IMR-90 (cell line): ENCODE measurements at regions not wholly inside any gene's neighbourhood (a gene's known extent, or its start where the extent isn't known, plus 50 kb on each side); places are given as distances from the start of the nearest gene placed in this dataset.

Experiments
- ATAC-seq: fragments of 200-7000 bp; cut with Tn5 transposase; 2 replicates; pipeline ENCODE4 v1.9.1; 2020; ENCODE audit warnings: low read depth, mild to moderate bottlenecking, moderate library complexity
- BruUV-seq: library from RNA; stranded (reverse); fragments of 400-500 nt; replicated peaks from 2 replicates; lab custom pipeline; 2021; lab: Mats Ljungman, UMichigan
- CTCF ChIA-PET: fragments of 300-600 bp; formaldehyde crosslinking; extraction: SDS; loops from one replicate; lab custom pipeline; 2021; ENCODE audit warnings: antibody characterized with exemption; lab: Yijun Ruan, JAX
- POLR2A ChIA-PET: fragments of 300-600 bp; sonication (Branson Sonifier 250); formaldehyde crosslinking; loops from one replicate; lab custom pipeline; 2022; ENCODE audit warnings: antibody characterized with exemption; ENCODE audit not compliant: unreplicated experiment; lab: Charles Lee
- DNase-seq: peaks from one replicate; pipeline ENCODE4 v3.0.0; 2013
- H2AFZ ChIP-seq: replicated peaks from 2 replicates; pipeline ENCODE3; 2013; ENCODE audit warnings: low read length, mild to moderate bottlenecking; ENCODE audit not compliant: poor library complexity
- H2AK5ac ChIP-seq: 2 replicates; pipeline ENCODE4 v1.6.1; 2013; ENCODE audit warnings: low read depth, low read length, inconsistent platforms
- H2AK9ac ChIP-seq: replicated peaks from 2 replicates; pipeline ENCODE3; 2013; ENCODE audit warnings: mild to moderate bottlenecking, low read depth, low read length, moderate library complexity; ENCODE audit not compliant: poor library complexity
- H2BK120ac ChIP-seq: 2 replicates; pipeline ENCODE4 v1.6.1; 2013; ENCODE audit warnings: low read depth, low read length, inconsistent platforms
- H2BK15ac ChIP-seq: 3 replicates; pipeline ENCODE4 v1.6.1; 2013; ENCODE audit warnings: low read depth, low read length, inconsistent platforms
- H2BK20ac ChIP-seq: 2 replicates; pipeline ENCODE4 v1.6.1; 2013; ENCODE audit warnings: low read depth, mild to moderate bottlenecking, inconsistent platforms, low read length, moderate library complexity
- H2BK5ac ChIP-seq: 2 replicates; pipeline ENCODE4 v1.6.1; 2013; ENCODE audit warnings: mild to moderate bottlenecking, low read depth, low read length, inconsistent platforms; ENCODE audit not compliant: poor library complexity, severe bottlenecking
- H3K14ac ChIP-seq: replicated peaks from 2 replicates; pipeline ENCODE4 v1.6.1; 2013; ENCODE audit warnings: low read depth, low read length, inconsistent platforms
- H3K18ac ChIP-seq: 2 replicates; pipeline ENCODE4 v1.6.1; 2013; ENCODE audit warnings: low read depth, low read length, control low read depth
- H3K23ac ChIP-seq: 2 replicates; pipeline ENCODE4 v1.6.1; 2013; ENCODE audit warnings: low read depth, low read length, inconsistent platforms
- H3K27ac ChIP-seq: 2 replicates; pipeline ENCODE4 v1.5.1; 2013; ENCODE audit warnings: mild to moderate bottlenecking, control low read depth, low read length; ENCODE audit not compliant: insufficient read depth
- H3K27me3 ChIP-seq: 2 replicates; pipeline ENCODE4 v1.6.1; 2013; ENCODE audit warnings: low read length; ENCODE audit not compliant: control insufficient read depth, insufficient read depth
- H3K36me3 ChIP-seq: 2 replicates; pipeline ENCODE4 v1.6.1; 2013; ENCODE audit warnings: low read length, mixed read lengths; ENCODE audit not compliant: control insufficient read depth, insufficient read depth
- H3K4ac ChIP-seq: 2 replicates; pipeline ENCODE4 v1.6.1; 2013; ENCODE audit warnings: low read depth, low read length, inconsistent platforms
- H3K4me1 ChIP-seq: 2 replicates; pipeline ENCODE4 v1.6.1; 2013; ENCODE audit warnings: low read length, mixed read lengths; ENCODE audit not compliant: control insufficient read depth, insufficient read depth
- H3K4me2 ChIP-seq: 2 replicates; pipeline ENCODE4 v1.6.1; 2013; ENCODE audit warnings: low read depth, mild to moderate bottlenecking, control low read depth, low read length, moderate library complexity
- H3K4me3 ChIP-seq: 2 replicates; pipeline ENCODE4 v1.5.1; 2013; ENCODE audit warnings: low read depth, mild to moderate bottlenecking, control low read depth, low read length, moderate library complexity; ENCODE audit not compliant: insufficient read depth
- H3K56ac ChIP-seq: 2 replicates; pipeline ENCODE4 v1.6.1; 2013; ENCODE audit warnings: low read length, inconsistent platforms; ENCODE audit not compliant: insufficient read depth; ENCODE audit errors: extremely low read depth
- H3K79me1 ChIP-seq, 2 experiments: 2 replicates each; pipeline ENCODE4 v1.6.1; 2013; ENCODE audit warnings: low read length in 2 of 2, inconsistent platforms in 1 of 2, low read depth in 1 of 2
- H3K9ac ChIP-seq: 2 replicates; pipeline ENCODE4 v1.6.1; 2013; ENCODE audit warnings: low read depth, low read length, control low read depth
- H3K9me1 ChIP-seq: 2 replicates; pipeline ENCODE4 v1.6.1; 2013; ENCODE audit warnings: low read length, inconsistent platforms; ENCODE audit not compliant: insufficient read depth
- H3K9me3 ChIP-seq: 2 replicates; pipeline ENCODE4 v1.6.1; 2013; ENCODE audit warnings: low read length; ENCODE audit not compliant: control insufficient read depth, insufficient read depth
- H4K20me1 ChIP-seq: 2 replicates; pipeline ENCODE4 v1.6.1; 2013; ENCODE audit warnings: low read length, inconsistent platforms; ENCODE audit not compliant: insufficient read depth
- H4K5ac ChIP-seq: 2 replicates; pipeline ENCODE4 v1.6.1; 2013; ENCODE audit warnings: mild to moderate bottlenecking, low read depth, low read length, control low read depth
- H4K8ac ChIP-seq, 2 experiments: 2 replicates each; pipeline ENCODE4 v1.6.1; 2013; ENCODE audit warnings: low read depth in 2 of 2, low read length in 2 of 2, control low read depth in 1 of 2, inconsistent platforms in 1 of 2
- H4K91ac ChIP-seq: 2 replicates; pipeline ENCODE4 v1.6.1; 2013; ENCODE audit warnings: low read depth, low read length, inconsistent platforms; ENCODE audit not compliant: insufficient read depth
- CEBPB ChIP-seq: IDR thresholded peaks from 2 replicates; pipeline ENCODE4 v1.6.1; 2012; ENCODE audit warnings: low read depth, low read length, improper control_type of control experiment
- CHD1 ChIP-seq: IDR thresholded peaks from 2 replicates; pipeline ENCODE4 v1.6.1; 2012; ENCODE audit warnings: low read depth, low read length, improper control_type of control experiment
- CTCF ChIP-seq: conservative IDR thresholded peaks from 2 replicates; pipeline ENCODE4 v1.5.1; 2012; ENCODE audit warnings: mild to moderate bottlenecking, low read depth, low read length, improper control_type of control experiment
- ELK1 ChIP-seq: fragments of 150-350 bp; IDR thresholded peaks from 2 replicates; pipeline ENCODE4 v1.6.1; 2016; ENCODE audit warnings: low read depth, mild to moderate bottlenecking, low read length, moderate library complexity, borderline replicate concordance
- FOS ChIP-seq: fragments of 150-350 bp; IDR thresholded peaks from 2 replicates; pipeline ENCODE4 v1.6.1; 2016; ENCODE audit warnings: low read depth, low read length
- MAZ ChIP-seq: IDR thresholded peaks from 2 replicates; pipeline ENCODE4 v1.6.1; 2012; ENCODE audit warnings: low read depth, mild to moderate bottlenecking, low read length, improper control_type of control experiment, moderate library complexity, borderline replicate concordance
- MXI1 ChIP-seq: IDR thresholded peaks from 2 replicates; pipeline ENCODE4 v1.6.1; 2012; ENCODE audit warnings: low read depth, mild to moderate bottlenecking, low read length, moderate library complexity, borderline replicate concordance
- NFE2L2 ChIP-seq: fragments of 150-350 bp; IDR thresholded peaks from 2 replicates; pipeline ENCODE4 v1.6.1; 2016; ENCODE audit warnings: low read depth, mild to moderate bottlenecking, low read length
- POLR2A ChIP-seq: IDR thresholded peaks from 2 replicates; pipeline ENCODE4 v1.6.1; 2012; ENCODE audit warnings: mild to moderate bottlenecking, low read depth, low read length
- RAD21 ChIP-seq: IDR thresholded peaks from 2 replicates; pipeline ENCODE4 v1.6.1; 2012; ENCODE audit warnings: low read length, improper control_type of control experiment
- RCOR1 ChIP-seq: IDR thresholded peaks from 2 replicates; pipeline ENCODE4 v1.6.1; 2012; ENCODE audit warnings: mild to moderate bottlenecking, low read length, improper control_type of control experiment; ENCODE audit not compliant: insufficient replicate concordance
- RFX5 ChIP-seq: IDR thresholded peaks from 2 replicates; pipeline ENCODE4 v1.8.0; 2012; ENCODE audit warnings: low read depth, mild to moderate bottlenecking, low read length, moderate library complexity
- SMC3 ChIP-seq: fragments of 150-350 bp; IDR thresholded peaks from 2 replicates; pipeline ENCODE4 v1.6.1; 2016; ENCODE audit warnings: low read depth, mild to moderate bottlenecking, antibody characterized with exemption, low read length, moderate library complexity
- USF2 ChIP-seq: fragments of 150-350 bp; IDR thresholded peaks from 2 replicates; pipeline ENCODE4 v1.6.1; 2017; ENCODE audit warnings: mild to moderate bottlenecking, antibody characterized with exemption, low read length, low read depth
- WGBS, 2 experiments: methylation state at CpG; one replicate each; pipeline versions ENCODE4 v1.1.5 to v1.1.7; 2013; ENCODE audit warnings: missing lambda C conversion rate in 2 of 2; ENCODE audit not compliant: insufficient read length in 1 of 2; ENCODE audit errors: extremely low coverage in 2 of 2; 5-methylcytosine and 5-hydroxymethylcytosine counted together
- dilution Hi-C: fragments of 300-500 bp; cut with HindIII; formaldehyde crosslinking; loops from one replicate; pipeline ENCODE4 v1.14.3; 2018; ENCODE audit warnings: low sequenced_read_pairs; ENCODE audit not compliant: unreplicated experiment
- in situ Hi-C: fragments of 300-500 bp; cut with MboI; formaldehyde crosslinking; loops from 3 replicates; pipeline ENCODE4 v1.14.3; 2019; ENCODE audit warnings: low sequenced_read_pairs, inconsistent platforms, mixed read lengths
- intact Hi-C: fragments of 100-400 bp; cut with micrococcal nuclease; formaldehyde crosslinking; loops from 2 replicates; pipeline ENCODE4 v1.10.0; 2022

- H3K18ac ChIP-seq: no peak overlapping the region
- no peaks in the 10 kb centered on the region for H3K36me3 ChIP-seq
- H2BK20ac ChIP-seq: no peak overlapping the region
- H3K27ac ChIP-seq: no peak overlapping the region
- H3K4me3 ChIP-seq: no peak overlapping the region
- in situ Hi-C loops: no loop called here
- H3K14ac ChIP-seq: no peak overlapping the region
- H4K8ac ChIP-seq: no peak overlapping the region
- H2BK120ac ChIP-seq: no peak overlapping the region
- H2AK5ac ChIP-seq: no peak overlapping the region
- TF ChIP-seq RAD21: no peak
- no peak for TF ChIP-seq MAZ
- no peak for TF ChIP-seq POLR2A
- no peak for TF ChIP-seq SMC3
- no peak for TF ChIP-seq FOS
- TF ChIP-seq NFE2L2: no peak
- no peak for TF ChIP-seq CEBPB
- TF ChIP-seq CTCF: no peak
- no peak for TF ChIP-seq USF2
- TF ChIP-seq RCOR1: no peak
- TF ChIP-seq ELK1: no peak
- no peak for TF ChIP-seq CHD1
- TF ChIP-seq RFX5: no peak
- TF ChIP-seq MXI1: no peak
- H3K4me2 ChIP-seq: no peak overlapping the region
- ChIA-PET POLR2A (no interaction called here), CTCF (no interaction called here)
- peaks cover 5% of the 10 kb centered on the region for H3K9me3 ChIP-seq
- no peak overlapping the region for H3K4ac ChIP-seq
- H2AK9ac ChIP-seq: no peak overlapping the region
- H3K79me1 ChIP-seq: no peaks in the 10 kb centered on the region
- no peak overlapping the region for H4K91ac ChIP-seq
- ATAC-seq: no peak
- H3K4me1 ChIP-seq: no peaks in the 10 kb centered on the region
- H4K5ac ChIP-seq: no peak overlapping the region
- H2BK5ac ChIP-seq: no peak overlapping the region
- WGBS, 2 experiments: no CpG with 5 or more reads among the region's 2 CpGs
- BruUV-seq: no TSS peak
- H3K56ac ChIP-seq: no peak overlapping the region
- no peak overlapping the region for H3K23ac ChIP-seq
- H4K20me1 ChIP-seq: no peaks in the 10 kb centered on the region
- intact Hi-C loops: no loop called here
- no peaks in the 10 kb centered on the region for H3K9me1 ChIP-seq
- H3K27me3 ChIP-seq: no peaks in the 10 kb centered on the region
- no peak overlapping the region for H2AFZ ChIP-seq
- no peak overlapping the region for H3K9ac ChIP-seq
- DNase-seq: no peak
- no peak overlapping the region for H2BK15ac ChIP-seq
- dilution Hi-C loops: no loop called here
Observed at GRCh38 chr4:154025110-154025509, 236.2 kb upstream of the SFRP2 start.
